ENCODE measurements at regions not wholly inside any gene's neighbourhood (a gene's known extent, or its start where the extent isn't known, plus 50 kb on each side); places are given as distances from the start of the nearest gene placed in this dataset.

DNA sequence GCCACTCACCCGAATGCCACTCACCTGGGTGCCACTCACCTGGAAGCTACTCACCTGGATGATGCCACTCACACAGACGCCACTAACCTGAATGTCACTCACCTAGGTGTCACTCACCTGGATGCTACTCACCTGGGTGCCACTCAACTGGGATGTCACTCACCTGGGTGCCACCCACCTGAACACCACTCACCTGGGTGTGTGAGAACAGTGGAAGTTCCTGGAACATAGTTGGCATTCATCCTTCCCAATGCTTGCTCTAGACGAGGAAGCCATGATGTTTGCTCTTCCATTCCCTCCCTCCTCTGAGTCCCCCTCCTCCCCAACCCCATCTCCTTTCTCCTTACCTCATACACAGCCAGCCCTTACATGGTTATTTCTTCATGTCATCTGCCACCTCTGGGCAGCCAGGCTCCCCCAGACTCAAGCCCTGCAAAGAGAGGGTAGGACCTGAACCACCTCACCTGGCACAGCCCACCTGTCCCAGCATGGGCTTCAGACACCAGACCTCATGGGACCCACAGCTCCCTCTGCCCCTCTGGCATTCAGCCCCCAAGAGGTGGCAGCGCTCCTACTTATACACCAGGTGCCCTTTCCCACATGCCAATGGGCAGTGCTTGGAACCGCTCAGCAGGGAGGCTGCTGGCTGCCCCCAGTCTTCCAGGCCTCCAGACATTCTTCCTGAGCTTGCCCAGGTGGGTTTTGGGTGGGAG is 171.8 kb upstream of the FOXF1 start:
- TF ChIP-seq POLR2AphosphoS5 (IDR thresholded peaks at IDR 0.05; ENCODE audit: low read depth, low read length) (no peak), TAF1 (IDR thresholded peaks at IDR 0.05; ENCODE audit: borderline replicate concordance, low read depth, low read length) (no peak), POLR2A (IDR thresholded peaks at IDR 0.05; ENCODE audit: low read depth, low read length) (no peak)
